Stomach (tissue), 8 donors: ENCODE measurements at regions not wholly inside any gene's neighbourhood (a gene's known extent, or its start where the extent isn't known, plus 50 kb on each side); places are given as distances from the start of the nearest gene placed in this dataset.

Experiments used
- DNase-seq, 2 donors: peaks; one replicate each; pipeline versions ENCODE4 v3.0.0 to v3.0.0-alpha.2; 2013 to 2019
- H3K27ac ChIP-seq, 5 donors: fragments of 200-600 bp in 4 of 5; sonication (generic) in 4 of 5; one replicate each; pipeline ENCODE4 v1.5.1; 2013 to 2019; ENCODE audit warnings: mild to moderate bottlenecking in 1 of 5, moderate library complexity in 1 of 5
- H3K27me3 ChIP-seq, 3 donors: fragments of 200-600 bp; sonication (generic); one replicate each; pipeline ENCODE4 v1.5.1; 2017 to 2019; ENCODE audit warnings: mixed run types in 1 of 3
- H3K36me3 ChIP-seq, 4 donors: fragments of 200-600 bp; sonication (generic); 1 replicate in 3 of 4; 2 replicates in 1 of 4; pipeline ENCODE4 v1.5.1; 2016 to 2019
- H3K4me1 ChIP-seq, 4 donors: fragments of 200-600 bp; sonication (generic); one replicate each; pipeline ENCODE4 v1.5.1; 2016 to 2019
- H3K4me3 ChIP-seq, 4 donors: fragments of 200-600 bp; sonication (generic) in 3 of 4; one replicate each; pipeline ENCODE4 v1.5.1; 2016 to 2019; ENCODE audit warnings: mild to moderate bottlenecking in 1 of 4
- H3K9me3 ChIP-seq, 4 donors: fragments of 200-600 bp; sonication (generic); one replicate each; pipeline ENCODE4 v1.5.1; 2016 to 2019
- EP300 ChIP-seq: sonication (generic); formaldehyde crosslinking; IDR thresholded peaks from one replicate; pipeline ENCODE4 v1.6.1; 2017; ENCODE audit warnings: antibody characterized with exemption
- POLR2A ChIP-seq, 4 donors: fragments of 450-650 bp; IDR thresholded peaks; one replicate each; pipeline ENCODE4 v1.6.1; 2016; ENCODE audit warnings: antibody characterized with exemption in 4 of 4, control low read depth in 2 of 4, mild to moderate bottlenecking in 1 of 4, moderate library complexity in 1 of 4
- POLR2AphosphoS5 ChIP-seq, 3 donors: sonication (generic); formaldehyde crosslinking; IDR thresholded peaks; one replicate each; pipeline ENCODE4 v1.6.1; 2016; ENCODE audit warnings: antibody characterized with exemption in 3 of 3
- WGBS, 5 donors: extraction: QIAGEN DNeasy Blood & Tissue Kit in 3 of 5; methylation state at CpG; one replicate each; pipeline versions ENCODE4 v1.1.5 to v1.1.7; 2013 to 2018; 5-methylcytosine and 5-hydroxymethylcytosine counted together
- intact Hi-C: fragments of 100-400 bp; cut with DNase I; formaldehyde crosslinking; loops from one replicate; pipeline ENCODE4 v1.15.1; 2023; ENCODE audit warnings: low total_unique reads
- TF ChIP-seq, protein P1 (sequence below), 7 experiments: fragments of 450-650 bp in 4 of 7; fragments of 200-600 bp in 3 of 7; sonication (generic) in 3 of 7; IDR thresholded peaks; one replicate each; pipeline ENCODE4 v1.5.1; 2016 to 2019; ENCODE audit warnings: antibody characterized with exemption in 7 of 7, control low read depth in 2 of 7, mild to moderate bottlenecking in 1 of 7
- donor health status: healthy with polysubstance abuse.
- donor health status: Bipolar disorder and iron deficiency.
- donor health status: healthy.

DNA sequence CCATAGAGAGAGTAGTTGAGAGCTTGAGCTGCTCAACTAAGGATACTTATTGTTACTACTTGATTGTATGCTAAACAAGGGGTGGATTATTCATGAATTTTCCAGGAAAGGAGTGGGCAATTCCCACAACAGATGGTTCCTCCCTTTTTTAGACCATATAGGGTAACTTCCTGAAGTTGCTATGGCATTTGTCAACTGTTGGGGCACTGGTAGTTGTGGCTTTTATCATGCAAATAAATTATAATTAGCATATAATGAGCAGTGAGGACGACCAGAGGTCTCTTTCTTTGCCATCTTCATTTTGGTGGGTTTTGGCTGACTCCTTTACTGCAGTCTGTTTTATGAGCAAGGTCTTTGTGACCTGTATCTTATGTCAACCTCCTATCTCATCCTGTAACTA is 1403.5 kb upstream of the PABPC4L start:
- intact Hi-C loops = no loop called here
- Histone ChIP-seq H3K36me3 (no peaks in the 10 kb centered on the region), H3K27ac (no peak overlapping the region), H3K27me3 (no peaks in the 10 kb centered on the region), H3K9me3 (peaks cover 0 to 8% (median 6%) of the 10 kb centered on the region in 4 donors), H3K4me1 (no peaks in the 10 kb centered on the region), H3K4me3 (no peak overlapping the region)
- 11 to 46% (median 28%) methylated on average over 1 of the region's 1 CpG for WGBS, 5 donors
- no peak for DNase-seq
- TF ChIP-seq POLR2A (IDR thresholded peaks at IDR 0.05) = no peak
- TF ChIP-seq, protein P1, sequence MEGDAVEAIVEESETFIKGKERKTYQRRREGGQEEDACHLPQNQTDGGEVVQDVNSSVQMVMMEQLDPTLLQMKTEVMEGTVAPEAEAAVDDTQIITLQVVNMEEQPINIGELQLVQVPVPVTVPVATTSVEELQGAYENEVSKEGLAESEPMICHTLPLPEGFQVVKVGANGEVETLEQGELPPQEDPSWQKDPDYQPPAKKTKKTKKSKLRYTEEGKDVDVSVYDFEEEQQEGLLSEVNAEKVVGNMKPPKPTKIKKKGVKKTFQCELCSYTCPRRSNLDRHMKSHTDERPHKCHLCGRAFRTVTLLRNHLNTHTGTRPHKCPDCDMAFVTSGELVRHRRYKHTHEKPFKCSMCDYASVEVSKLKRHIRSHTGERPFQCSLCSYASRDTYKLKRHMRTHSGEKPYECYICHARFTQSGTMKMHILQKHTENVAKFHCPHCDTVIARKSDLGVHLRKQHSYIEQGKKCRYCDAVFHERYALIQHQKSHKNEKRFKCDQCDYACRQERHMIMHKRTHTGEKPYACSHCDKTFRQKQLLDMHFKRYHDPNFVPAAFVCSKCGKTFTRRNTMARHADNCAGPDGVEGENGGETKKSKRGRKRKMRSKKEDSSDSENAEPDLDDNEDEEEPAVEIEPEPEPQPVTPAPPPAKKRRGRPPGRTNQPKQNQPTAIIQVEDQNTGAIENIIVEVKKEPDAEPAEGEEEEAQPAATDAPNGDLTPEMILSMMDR (IDR thresholded peaks at IDR 0.05) = no peak
- TF ChIP-seq POLR2AphosphoS5 (IDR thresholded peaks at IDR 0.05) = no peak
- TF ChIP-seq EP300 = no peak

DNA sequence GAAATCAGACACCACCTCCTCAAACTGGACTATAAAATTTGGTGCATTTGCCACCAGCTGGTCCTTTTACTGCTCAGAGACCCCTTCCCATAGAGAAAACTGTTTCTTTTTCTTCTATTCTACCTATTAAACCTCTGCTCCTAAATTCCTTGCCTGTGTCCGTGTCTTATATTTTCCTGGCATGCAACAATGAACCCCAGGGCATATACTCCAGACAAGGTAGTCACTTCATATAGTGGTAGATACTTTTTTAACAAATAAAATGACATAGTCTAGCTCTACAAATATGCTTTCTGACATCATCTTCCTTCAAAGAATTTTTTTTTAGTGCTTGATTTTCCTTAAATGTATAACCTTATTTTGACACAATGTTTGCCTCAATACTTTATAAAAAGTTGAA is 1402.9 kb upstream of the PABPC4L start:
- DNase-seq = no peak
- Histone ChIP-seq H3K4me1 (no peaks in the 10 kb centered on the region), H3K36me3 (no peaks in the 10 kb centered on the region), H3K27ac (no peak overlapping the region), H3K27me3 (no peaks in the 10 kb centered on the region), H3K4me3 (no peak overlapping the region), H3K9me3 (peaks cover 0 to 10% (median 7%) of the 10 kb centered on the region in 4 donors)
- WGBS, 5 donors = 80 to 93% (median 83%) methylated on average over 1 of the region's 1 CpG
- intact Hi-C loops = no loop called here
- TF ChIP-seq, protein P1 (IDR thresholded peaks at IDR 0.05) = no peak
- no peak for TF ChIP-seq POLR2A (IDR thresholded peaks at IDR 0.05)
- TF ChIP-seq POLR2AphosphoS5 (IDR thresholded peaks at IDR 0.05) = no peak
- TF ChIP-seq EP300 = no peak

DNA sequence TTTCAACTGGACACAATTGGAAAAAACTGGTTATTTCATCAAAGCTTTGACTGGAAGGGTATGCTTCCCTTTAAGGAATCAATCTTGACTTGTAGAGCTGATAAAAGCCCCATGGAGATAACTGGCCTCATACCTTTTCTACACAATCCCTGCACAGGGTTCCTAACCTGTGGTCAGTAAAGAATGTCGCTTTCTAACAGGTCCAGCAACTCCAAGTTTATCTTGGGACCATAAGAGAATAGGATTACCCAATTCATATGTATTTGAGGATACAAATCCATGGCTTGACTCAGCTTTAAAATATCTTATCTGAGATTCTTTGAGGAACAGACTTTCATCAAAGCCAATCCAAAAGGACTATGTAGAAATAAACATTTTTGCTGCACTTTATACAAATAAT is 1399.8 kb upstream of the PABPC4L start:
- intact Hi-C loops = no loop called here
- Histone ChIP-seq H3K4me3 (no peak overlapping the region), H3K36me3 (no peaks in the 10 kb centered on the region), H3K27ac (no peak overlapping the region), H3K9me3 (peaks cover 0 to 39% (median 24%) of the 10 kb centered on the region in 4 donors), H3K4me1 (no peaks in the 10 kb centered on the region), H3K27me3 (no peaks in the 10 kb centered on the region)
- no peak for DNase-seq
- no peak for TF ChIP-seq EP300
- no peak for TF ChIP-seq POLR2A (IDR thresholded peaks at IDR 0.05)
- TF ChIP-seq, protein P1 (IDR thresholded peaks at IDR 0.05) = no peak
- TF ChIP-seq POLR2AphosphoS5 (IDR thresholded peaks at IDR 0.05) = no peak
- WGBS, 5 donors = 47 to 63% (median 50%) methylated on average over 1 of the region's 1 CpG

DNA sequence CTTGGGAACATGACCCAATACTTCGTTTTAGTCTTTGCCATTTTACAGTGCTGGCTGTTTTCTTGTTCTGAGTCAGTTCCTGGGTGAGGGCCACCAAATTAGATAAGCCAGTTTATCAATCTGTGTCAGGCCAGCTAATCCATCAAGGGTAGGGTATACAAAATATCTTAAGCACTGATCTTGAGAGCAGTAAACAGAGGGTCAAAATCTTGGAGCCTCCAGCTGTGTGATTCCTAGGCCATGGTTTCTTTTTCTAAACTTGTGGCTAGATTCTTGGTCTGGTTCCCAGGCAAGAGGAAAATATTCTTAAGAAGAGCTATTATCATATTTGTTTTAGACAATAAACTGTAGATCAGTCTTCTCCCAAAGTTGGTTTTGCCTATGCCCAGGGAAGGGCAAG is 1396.6 kb upstream of the PABPC4L start:
- no peak overlapping the region for H3K27ac ChIP-seq
- 21 to 52% (median 27%) methylated on average over 1 of the region's 1 CpG for WGBS, 5 donors

More for the DNA sequence above, 1396.6 kb upstream of the PABPC4L start:
- intact Hi-C loops = no loop called here
- TF ChIP-seq, protein P1 (IDR thresholded peaks at IDR 0.05) = no peak
- TF ChIP-seq EP300 (no peak), POLR2A (IDR thresholded peaks at IDR 0.05) (no peak), POLR2AphosphoS5 (IDR thresholded peaks at IDR 0.05) (no peak)
- no peak for DNase-seq
- Histone ChIP-seq H3K27me3 (no peaks in the 10 kb centered on the region), H3K4me3 (no peak overlapping the region), H3K4me1 (no peaks in the 10 kb centered on the region), H3K9me3 (peaks cover 0 to 47% (median 26%) of the 10 kb centered on the region in 4 donors), H3K36me3 (no peaks in the 10 kb centered on the region)
